HEK293 (cell line): ENCODE measurements at regions not wholly inside any gene's neighbourhood (a gene's known extent, or its start where the extent isn't known, plus 50 kb on each side); places are given as distances from the start of the nearest gene placed in this dataset.
"Not testable (repeated sequence)": the region's sequence is repeated elsewhere in the genome, so short reads cannot be mapped to it uniquely, and the experiment has no call there.

Experiments
- CTCF ChIA-PET: fragments of 350-600 bp; formaldehyde crosslinking; extraction: SDS; loops from one replicate; lab custom pipeline; 2021; ENCODE audit warnings: antibody characterized with exemption; lab: Yijun Ruan, JAX
- POLR2A ChIA-PET: fragments of 300-600 bp; formaldehyde crosslinking; extraction: SDS; loops from one replicate; lab custom pipeline; 2020; ENCODE audit warnings: antibody characterized with exemption, inconsistent platforms; lab: Yijun Ruan, JAX
- H3K27ac ChIP-seq: fragments of 200-500 bp; sonication (Bioruptor generic); 2 replicates; pipeline ENCODE4 v1.5.1; 2014; ENCODE audit warnings: low read depth, low read length, control low read depth, inconsistent platforms; ENCODE audit errors: extremely low read depth
- H3K36me3 ChIP-seq, 2 experiments: fragments of 200-500 bp in 1 of 2; sonication (Bioruptor generic) in 1 of 2; 1 replicate in 1 of 2; 2 replicates in 1 of 2; pipeline ENCODE4 v1.5.1; 2014 to 2017; ENCODE audit warnings: inconsistent platforms in 2 of 2, low read length in 2 of 2; ENCODE audit not compliant: control insufficient read depth in 2 of 2, insufficient read depth in 1 of 2
- H3K4me1 ChIP-seq: fragments of 200-500 bp; sonication (Bioruptor generic); 2 replicates; pipeline ENCODE4 v1.5.1; 2014; ENCODE audit warnings: mild to moderate bottlenecking, low read length, inconsistent platforms; ENCODE audit not compliant: control insufficient read depth, insufficient read depth
- H3K4me3 ChIP-seq: 2 replicates; pipeline ENCODE4 v1.5.1; 2011; ENCODE audit warnings: low read depth, mild to moderate bottlenecking, control low read depth, low read length, moderate library complexity
- H3K9me3 ChIP-seq: fragments of 200-500 bp; sonication (Bioruptor generic); 2 replicates; pipeline ENCODE4 v1.5.1; 2014; ENCODE audit warnings: low read depth, low read length, inconsistent platforms; ENCODE audit not compliant: control insufficient read depth, insufficient read depth
- HOXD13 ChIP-seq: sonication (generic); formaldehyde crosslinking; IDR thresholded peaks from 2 replicates; pipeline ENCODE4 v1.8.0; 2022; ENCODE audit warnings: missing genetic modification reagents, borderline replicate concordance
- PRDM10 ChIP-seq: fragments of 450-650 bp; formaldehyde crosslinking; IDR thresholded peaks from 2 replicates; pipeline ENCODE4 v1.5.1; 2016; ENCODE audit warnings: missing biosample characterization, missing genetic modification characterization
- ZBTB20 ChIP-seq: fragments of 450-650 bp; formaldehyde crosslinking; IDR thresholded peaks from 2 replicates; pipeline ENCODE4 v1.5.1; 2016; ENCODE audit warnings: missing biosample characterization, missing genetic modification characterization
- ZBTB48 ChIP-seq: fragments of 450-650 bp; formaldehyde crosslinking; IDR thresholded peaks from 2 replicates; pipeline ENCODE4 v1.5.1; 2016; ENCODE audit warnings: missing biosample characterization, missing genetic modification characterization
- ZFP41 ChIP-seq: fragments of 450-650 bp; formaldehyde crosslinking; IDR thresholded peaks from 2 replicates; pipeline ENCODE4 v1.5.1; 2016; ENCODE audit warnings: missing biosample characterization, missing genetic modification characterization, borderline replicate concordance
- ZNF121 ChIP-seq: fragments of 450-650 bp; formaldehyde crosslinking; IDR thresholded peaks from 2 replicates; pipeline ENCODE4 v1.5.1; 2016; ENCODE audit warnings: missing biosample characterization, missing genetic modification characterization
- ZNF132 ChIP-seq: fragments of 450-650 bp; formaldehyde crosslinking; IDR thresholded peaks from 2 replicates; pipeline ENCODE4 v1.5.1; 2017; ENCODE audit warnings: missing biosample characterization, missing genetic modification characterization, borderline replicate concordance
- ZNF140 ChIP-seq: fragments of 450-650 bp; formaldehyde crosslinking; IDR thresholded peaks from 2 replicates; pipeline ENCODE4 v1.5.1; 2016; ENCODE audit warnings: missing biosample characterization, missing genetic modification characterization
- ZNF292 ChIP-seq: fragments of 450-650 bp; formaldehyde crosslinking; IDR thresholded peaks from 2 replicates; pipeline ENCODE4 v1.5.1; 2016; ENCODE audit warnings: low read depth, missing biosample characterization, missing genetic modification characterization, borderline replicate concordance
- ZNF549 ChIP-seq: fragments of 450-650 bp; IDR thresholded peaks from 2 replicates; pipeline ENCODE4 v1.5.1; 2018; ENCODE audit warnings: missing biosample characterization, missing genetic modification characterization, mild to moderate bottlenecking, inconsistent platforms, moderate library complexity
- ZNF571 ChIP-seq: fragments of 450-650 bp; formaldehyde crosslinking; IDR thresholded peaks from 2 replicates; pipeline ENCODE4 v1.5.0; 2017; ENCODE audit warnings: missing biosample characterization, missing genetic modification characterization
- ZNF707 ChIP-seq: fragments of 450-650 bp; formaldehyde crosslinking; IDR thresholded peaks from 2 replicates; pipeline ENCODE4 v1.5.1; 2016; ENCODE audit warnings: missing biosample characterization, missing genetic modification characterization
- ZNF785 ChIP-seq: fragments of 450-650 bp; formaldehyde crosslinking; IDR thresholded peaks from 2 replicates; pipeline ENCODE4 v1.5.1; 2016; ENCODE audit warnings: missing biosample characterization, missing genetic modification characterization
- ZSCAN23 ChIP-seq: fragments of 450-650 bp; formaldehyde crosslinking; IDR thresholded peaks from 2 replicates; pipeline ENCODE4 v1.5.1; 2016; ENCODE audit warnings: missing biosample characterization, missing genetic modification characterization
- ZSCAN4 ChIP-seq: fragments of 450-650 bp; formaldehyde crosslinking; IDR thresholded peaks from 2 replicates; pipeline ENCODE4 v1.5.1; 2017; ENCODE audit warnings: missing biosample characterization, missing genetic modification characterization

GRCh38 chr1:121445679-121446078, 260.9 kb downstream of the SRGAP2C start:
- no peaks in the 10 kb centered on the region for H3K36me3 ChIP-seq
- TF ChIP-seq ZBTB48 (tag by site-specific recombination) (no peak), ZFP41 (tag by site-specific recombination) (no peak), ZNF121 (tag by site-specific recombination) (no peak), ZNF292 (tag by site-specific recombination) (no peak), ZNF571 (tag by site-specific recombination) (no peak), ZBTB20 (tag by site-specific recombination) (no peak), PRDM10 (tag by site-specific recombination) (no peak), ZNF785 (tag by site-specific recombination) (no peak), ZSCAN4 (tag by site-specific recombination) (no peak), ZNF707 (tag by site-specific recombination) (no peak)
- TF ChIP-seq, all 188 proteins: peak for 0
- Histone ChIP-seq H3K27ac (no peak overlapping the region), H3K4me1 (no peaks in the 10 kb centered on the region), H3K4me3 (no peak overlapping the region), H3K9me3 (no peaks in the 10 kb centered on the region)
- ChIA-PET CTCF (interaction anchor here (1.6 kb wide), 1 partner anchor 9 kb away, joined by 3 read pairs; no protein-coding TSS in a partner anchor), POLR2A (no interaction called here)

DNA sequence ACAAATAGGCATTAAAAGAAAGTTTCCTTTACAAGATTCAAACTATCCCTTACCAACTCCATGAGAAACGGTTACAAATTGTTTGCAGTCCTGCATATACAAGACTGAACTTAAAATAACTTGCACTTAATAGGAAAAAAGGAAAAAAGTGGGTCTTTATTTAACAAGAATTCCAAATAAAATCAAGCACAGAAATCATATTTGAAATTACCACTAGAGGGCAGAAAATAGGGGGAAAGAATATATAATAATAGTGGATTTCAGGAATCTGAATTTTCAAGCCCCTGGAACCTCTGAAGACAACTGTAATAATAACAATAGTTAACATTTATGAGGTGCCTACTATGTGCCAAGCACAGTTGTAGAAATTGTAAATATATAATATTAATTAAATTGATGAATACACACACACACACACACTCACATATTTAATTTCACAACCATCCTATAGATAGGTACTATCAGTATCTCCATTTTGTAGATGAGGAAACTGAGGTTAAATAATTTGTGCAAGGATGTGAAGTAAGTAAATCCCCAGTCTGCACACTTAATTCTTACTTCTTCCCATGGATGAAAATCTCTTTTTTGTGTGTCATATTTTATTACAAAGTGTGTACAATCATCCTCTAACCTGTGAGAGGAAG, 262.6 kb downstream of the SRGAP2C start:
- POLR2A ChIA-PET, H3K9me3 ChIP-seq, H3K36me3 ChIP-seq, H3K4me1 ChIP-seq, H3K27ac ChIP-seq, H3K4me3 ChIP-seq: not testable (repeated sequence)
- TF ChIP-seq ZBTB20 (tag by site-specific recombination): peak; percentile 39; the same call in 1 of the 2 replicates
- CTCF ChIA-PET: interaction anchor here (0.6 to 1.1 kb wide), 8 partner anchors 10 to 1664 kb away, joined by 3 to 6 read pairs (median 3); no protein-coding TSS in a partner anchor

- H3K4me3 ChIP-seq, H3K36me3 ChIP-seq, H3K4me1 ChIP-seq, H3K27ac ChIP-seq, POLR2A ChIA-PET, H3K9me3 ChIP-seq: not testable (repeated sequence)
- CTCF ChIA-PET: interaction anchor here (0.7 to 0.9 kb wide), 2 partner anchors 8 to 71 kb away, joined by 4 to 6 read pairs; no protein-coding TSS in a partner anchor
These were observed 263.3 kb downstream of the SRGAP2C start for GRCh38 chr1:121448064-121448463.

DNA sequence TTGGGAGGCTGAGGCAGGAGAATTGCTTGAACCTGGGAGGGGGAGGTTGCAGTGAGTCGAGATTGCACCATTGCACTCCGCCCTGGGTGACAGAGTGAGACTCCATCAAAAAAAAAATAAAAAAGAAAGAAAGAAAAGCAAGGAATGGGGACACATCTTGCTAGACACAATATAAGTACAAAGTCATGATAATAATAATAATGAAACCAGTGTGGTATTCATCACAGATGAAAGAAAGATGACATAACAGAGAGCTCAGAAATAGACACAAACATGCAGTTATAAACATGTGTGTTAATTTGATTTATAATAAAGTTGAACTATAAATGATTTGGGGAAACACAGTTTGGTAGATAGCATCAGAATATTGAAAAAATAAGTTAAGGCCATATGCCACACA, 264.1 kb downstream of the SRGAP2C start:
- POLR2A ChIA-PET: no interaction called here

More for the DNA sequence above, 264.1 kb downstream of the SRGAP2C start:
- Histone ChIP-seq H3K36me3 (no peaks in the 10 kb centered on the region), H3K4me3 (no peak overlapping the region), H3K4me1 (no peaks in the 10 kb centered on the region), H3K9me3 (no peaks in the 10 kb centered on the region), H3K27ac (no peak overlapping the region)
- TF ChIP-seq ZNF140 (tag by site-specific recombination): no peak
- no peak for TF ChIP-seq HOXD13
- TF ChIP-seq ZNF549 (tag by site-specific recombination): no peak
- no peak for TF ChIP-seq ZNF132 (tag by site-specific recombination)
- TF ChIP-seq ZSCAN23 (tag by site-specific recombination): no peak
- CTCF ChIA-PET: interaction anchor here (0.9 kb wide), 1 partner anchor 9 kb away, joined by 4 read pairs; no protein-coding TSS in a partner anchor
